ENCODE measurements at regions not wholly inside any gene's neighbourhood (a gene's known extent, or its start where the extent isn't known, plus 50 kb on each side); places are given as distances from the start of the nearest gene placed in this dataset.

DNA sequence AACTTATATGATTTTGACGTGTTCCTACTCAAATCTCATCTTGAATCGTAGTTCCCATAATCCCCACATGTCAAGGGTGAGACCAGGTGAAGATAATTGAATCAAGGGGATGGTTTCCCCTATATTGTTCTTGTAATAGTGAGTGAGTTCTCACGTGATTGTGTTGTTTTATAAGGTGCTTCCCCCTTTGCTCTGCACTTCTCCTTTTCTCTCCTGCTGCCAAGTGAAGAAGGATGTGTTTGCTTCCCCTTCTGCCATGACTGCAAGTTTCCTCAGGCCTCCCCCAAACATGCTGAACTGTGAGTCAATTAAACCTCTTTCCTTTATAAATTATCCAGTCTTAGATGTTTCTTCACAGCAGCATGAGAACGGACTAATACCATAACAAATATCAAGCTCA is 83.2 kb downstream of the MANEA start:
- H3K4me3 Mint-ChIP-seq, result no peak overlapping the region
- DNase-seq (ENCODE audit: low spot score in 2 of 2) (no peak), ATAC-seq (no peak)
- H3K36me3 Mint-ChIP-seq, result no peaks in the 10 kb centered on the region
- H3K9me3 Mint-ChIP-seq, result no peaks in the 10 kb centered on the region
- H3K27ac Mint-ChIP-seq, result no peak overlapping the region
- H3K4me1 Mint-ChIP-seq, result no peaks in the 10 kb centered on the region

DNA sequence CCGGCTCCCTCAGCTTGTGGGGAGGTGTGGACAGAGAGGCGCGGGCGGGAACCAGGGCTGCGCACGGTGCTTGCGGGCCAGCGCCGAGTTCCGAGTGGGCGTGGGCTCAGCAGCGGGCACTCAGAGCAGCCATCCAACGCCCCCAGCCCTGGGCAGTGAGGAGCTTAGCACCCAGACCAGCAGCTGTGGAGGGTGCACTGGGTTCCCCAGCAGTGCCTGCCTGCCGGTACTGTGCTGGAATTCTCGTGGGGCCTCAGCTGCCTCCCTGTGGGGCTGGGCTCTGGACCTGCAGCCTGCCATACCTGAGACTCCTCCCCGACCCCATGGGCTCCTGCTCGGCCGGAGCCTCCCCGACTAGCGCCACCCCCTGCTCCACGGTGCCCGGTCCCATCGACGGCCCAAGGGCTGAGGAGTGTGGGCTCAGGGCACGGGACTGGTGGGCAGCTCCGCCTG is 92.7 kb downstream of the MANEA start:
- Mint-ChIP-seq H3K4me3 (no peak overlapping the region), H3K9me3 (no peaks in the 10 kb centered on the region), H3K27ac (no peak overlapping the region), H3K4me1 (no peaks in the 10 kb centered on the region), H3K36me3 (no peaks in the 10 kb centered on the region)
- DNase-seq (ENCODE audit: low spot score in 2 of 2), result no peak
- ATAC-seq, result peak; percentile 24

DNA sequence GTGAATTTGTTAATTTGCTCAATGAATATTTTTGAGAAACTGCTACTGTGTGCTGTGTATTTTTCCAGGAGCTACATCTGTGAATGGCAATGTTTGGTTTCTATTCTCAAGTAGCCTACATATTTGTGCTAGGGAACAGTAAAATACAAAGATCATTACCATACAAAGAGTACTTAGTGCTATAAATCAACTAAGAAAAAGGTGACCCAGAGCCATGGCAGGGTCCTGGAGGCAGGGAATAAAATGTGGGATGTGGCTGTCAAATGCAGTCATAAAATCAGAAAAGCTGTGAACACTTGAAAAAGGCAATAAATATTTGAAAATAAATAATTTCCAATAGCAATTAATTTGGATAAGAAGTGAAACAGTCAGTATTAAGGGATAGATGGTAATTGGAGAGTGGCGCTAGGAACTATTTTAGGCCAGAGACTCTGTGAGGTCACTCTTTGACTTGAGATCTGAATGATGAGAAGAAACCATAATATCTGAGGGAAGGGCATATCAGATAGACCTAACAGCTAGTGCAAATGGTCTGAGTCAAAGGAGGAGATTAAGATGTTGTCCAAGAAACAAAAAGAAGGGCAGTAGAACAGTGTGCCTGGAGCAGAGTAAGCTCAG is 98.8 kb downstream of the MANEA start:
- Mint-ChIP-seq H3K9me3 (no peaks in the 10 kb centered on the region), H3K27ac (no peak overlapping the region), H3K36me3 (no peaks in the 10 kb centered on the region), H3K4me3 (no peak overlapping the region), H3K4me1 (no peaks in the 10 kb centered on the region)
- ATAC-seq, result no peak
- no peak for DNase-seq (ENCODE audit: low spot score in 2 of 2)

DNA sequence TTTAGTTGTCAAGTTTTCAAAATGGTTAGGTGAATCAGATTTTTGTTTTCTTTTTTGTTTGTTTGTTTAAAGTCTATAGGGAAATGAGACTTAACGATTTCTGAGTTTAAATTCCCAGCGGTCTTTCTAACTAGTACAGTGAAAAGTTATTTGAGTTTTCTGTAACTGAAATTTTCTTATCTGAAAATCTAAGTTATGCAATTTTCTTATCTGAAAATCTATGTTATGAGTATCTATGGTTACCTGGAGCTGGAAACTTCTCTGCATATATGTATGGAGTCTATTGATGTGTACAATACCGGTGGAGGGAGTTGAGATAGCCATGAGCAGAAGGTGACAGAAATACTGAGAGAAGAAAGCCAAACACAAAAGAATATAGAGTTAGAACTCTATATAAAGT is 102.6 kb downstream of the MANEA start:
- ATAC-seq (no peak), DNase-seq (ENCODE audit: low spot score in 2 of 2) (no peak)
- Mint-ChIP-seq H3K9me3 (no peaks in the 10 kb centered on the region), H3K36me3 (no peaks in the 10 kb centered on the region), H3K4me1 (no peaks in the 10 kb centered on the region), H3K27ac (no peak overlapping the region), H3K4me3 (no peak overlapping the region)

DNA sequence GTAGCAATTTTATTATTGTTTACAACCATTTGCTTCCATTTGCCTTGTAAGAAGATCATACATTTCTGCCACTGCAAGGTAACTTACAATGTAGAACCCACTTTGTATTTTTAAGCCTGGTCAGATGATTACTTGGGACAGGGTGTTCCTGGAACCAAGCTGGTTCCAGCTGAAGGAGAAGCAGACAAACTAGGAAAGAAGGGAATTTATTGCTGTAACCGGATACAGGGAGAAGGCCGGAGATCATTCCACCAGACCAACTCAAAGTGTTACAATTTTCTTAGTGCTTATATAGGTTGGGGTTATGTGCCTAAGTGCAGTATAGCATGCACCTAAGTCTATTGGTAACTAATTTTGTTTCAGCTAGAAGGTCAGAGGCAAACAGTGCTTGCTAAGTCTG is 104.4 kb downstream of the MANEA start:
- H3K27ac Mint-ChIP-seq, result no peak overlapping the region

DNA sequence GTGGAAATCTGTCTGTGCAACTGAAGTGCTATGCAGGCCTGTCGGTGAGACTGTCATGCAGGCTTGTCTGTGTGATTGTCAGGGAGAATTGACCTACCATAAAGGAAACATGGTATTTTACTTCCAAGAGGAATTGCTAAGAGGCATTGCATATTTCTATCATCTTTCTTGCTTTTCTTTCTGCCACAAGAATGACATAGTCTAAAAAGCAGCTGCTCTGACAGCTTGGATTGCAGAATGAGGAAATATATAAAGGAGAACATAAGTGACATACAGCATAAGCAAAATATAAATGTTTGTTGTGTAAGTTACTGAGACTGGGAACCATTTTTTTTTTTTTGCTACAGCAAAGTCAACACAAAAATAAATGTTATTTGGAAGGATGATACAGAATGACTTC is 105.1 kb downstream of the MANEA start:
- no peak overlapping the region for H3K4me3 Mint-ChIP-seq
- H3K27ac Mint-ChIP-seq, result no peak overlapping the region
- H3K36me3 Mint-ChIP-seq, result no peaks in the 10 kb centered on the region
- ATAC-seq (no peak), DNase-seq (ENCODE audit: low spot score in 2 of 2) (no peak)
- H3K9me3 Mint-ChIP-seq, result no peaks in the 10 kb centered on the region
- no peaks in the 10 kb centered on the region for H3K4me1 Mint-ChIP-seq

More for the DNA sequence above, 104.4 kb downstream of the MANEA start:
- Mint-ChIP-seq H3K4me3 (no peak overlapping the region), H3K36me3 (no peaks in the 10 kb centered on the region), H3K4me1 (no peaks in the 10 kb centered on the region), H3K9me3 (no peaks in the 10 kb centered on the region)
- no peak for DNase-seq (ENCODE audit: low spot score in 2 of 2)
- ATAC-seq, result no peak

DNA sequence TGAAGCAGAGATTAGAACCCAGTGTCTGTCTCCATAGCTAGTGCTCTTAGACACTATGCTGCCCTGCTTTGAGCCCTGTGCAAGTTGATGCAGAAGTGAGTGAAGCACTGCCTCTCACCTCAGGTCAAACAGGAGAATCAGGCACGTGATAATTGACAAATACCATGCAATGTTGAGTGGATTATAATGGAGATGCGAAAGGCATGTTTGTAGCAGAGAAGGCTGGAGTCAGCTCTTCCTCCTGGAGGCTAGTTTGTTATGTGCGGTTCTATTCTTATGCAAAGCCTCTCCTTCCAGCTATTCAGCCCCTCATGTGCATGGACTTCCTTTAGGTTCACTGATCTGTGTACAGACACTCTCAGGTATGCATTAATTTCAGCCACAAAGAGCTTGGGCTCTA is 108.5 kb downstream of the MANEA start:
- DNase-seq (ENCODE audit: low spot score in 2 of 2) (no peak), ATAC-seq (peak; percentile 46)
- H3K27ac Mint-ChIP-seq, result no peak overlapping the region
- peaks cover under 1% of the 10 kb centered on the region for H3K9me3 Mint-ChIP-seq
- no peak overlapping the region for H3K4me3 Mint-ChIP-seq
- H3K36me3 Mint-ChIP-seq, result no peaks in the 10 kb centered on the region
- peaks cover 4% of the 10 kb centered on the region for H3K4me1 Mint-ChIP-seq

DNA sequence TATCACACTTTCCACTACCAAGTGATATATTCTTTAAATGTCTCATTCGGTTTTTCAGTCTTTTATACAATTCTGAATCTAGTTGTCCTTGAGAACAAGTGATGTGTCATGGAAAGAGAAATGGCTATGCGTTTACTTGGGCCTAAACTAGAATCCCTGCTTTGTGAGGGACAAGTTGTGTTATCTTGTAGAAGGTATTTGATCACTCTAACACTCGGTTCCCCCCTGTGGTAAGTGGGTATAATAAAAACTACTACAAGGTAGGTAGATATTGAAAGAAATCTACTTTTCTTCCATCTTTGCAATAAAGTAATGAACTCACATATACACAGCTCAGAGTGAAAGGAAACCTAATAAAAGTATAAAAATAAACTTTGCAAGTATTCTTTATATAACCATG is 108.9 kb downstream of the MANEA start:
- DNase-seq (ENCODE audit: low spot score in 2 of 2) (no peak), ATAC-seq (no peak)
- Mint-ChIP-seq H3K9me3 (peaks cover 2% of the 10 kb centered on the region), H3K36me3 (no peaks in the 10 kb centered on the region), H3K27ac (no peak overlapping the region), H3K4me1 (peaks cover 8% of the 10 kb centered on the region), H3K4me3 (no peak overlapping the region)

DNA sequence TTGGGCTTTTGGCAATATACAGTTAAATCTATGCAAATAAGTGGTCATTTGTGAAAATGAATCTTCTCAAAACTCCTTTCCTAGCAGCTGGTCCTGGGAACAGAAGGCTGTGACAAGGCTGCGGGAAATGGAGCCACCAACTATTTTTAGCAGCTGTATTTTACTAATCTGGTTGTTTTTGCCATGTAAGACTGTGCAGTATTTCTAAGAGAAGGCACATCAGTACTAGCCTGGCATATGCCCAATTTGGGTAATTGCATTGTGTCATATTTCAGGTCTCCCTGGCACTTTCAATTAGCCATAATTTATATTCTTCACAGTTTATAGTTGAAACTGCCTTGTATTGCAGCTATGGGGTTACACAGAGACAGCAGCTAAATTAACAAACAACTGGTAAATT is 109.6 kb downstream of the MANEA start:
- Mint-ChIP-seq H3K9me3 (peaks cover 2% of the 10 kb centered on the region), H3K4me3 (no peak overlapping the region), H3K36me3 (no peaks in the 10 kb centered on the region), H3K4me1 (peaks cover 8% of the 10 kb centered on the region), H3K27ac (no peak overlapping the region)
- ATAC-seq (no peak), DNase-seq (ENCODE audit: low spot score in 2 of 2) (no peak)

DNA sequence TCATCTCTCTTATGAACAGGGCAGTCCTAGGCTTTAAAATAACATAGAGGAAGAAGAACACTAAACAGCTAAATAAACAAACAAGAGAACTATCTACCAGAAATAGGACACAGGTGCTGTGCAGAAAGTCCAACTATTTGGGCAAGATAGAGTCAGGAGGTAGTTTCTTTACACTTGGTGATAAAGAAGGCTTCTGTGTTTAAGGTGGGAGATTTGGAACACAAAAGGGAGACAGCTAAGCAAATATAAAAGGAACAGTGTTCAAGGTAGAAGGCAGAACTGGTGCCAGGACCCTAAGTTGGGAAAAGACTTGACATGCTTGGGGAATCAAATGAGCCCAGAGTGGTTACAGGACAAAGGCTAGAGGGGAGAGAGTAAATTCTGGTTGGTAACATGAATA is 110.5 kb downstream of the MANEA start:
- H3K36me3 Mint-ChIP-seq, result no peaks in the 10 kb centered on the region
- ATAC-seq, result no peak
- H3K27ac Mint-ChIP-seq, result no peak overlapping the region

DNA sequence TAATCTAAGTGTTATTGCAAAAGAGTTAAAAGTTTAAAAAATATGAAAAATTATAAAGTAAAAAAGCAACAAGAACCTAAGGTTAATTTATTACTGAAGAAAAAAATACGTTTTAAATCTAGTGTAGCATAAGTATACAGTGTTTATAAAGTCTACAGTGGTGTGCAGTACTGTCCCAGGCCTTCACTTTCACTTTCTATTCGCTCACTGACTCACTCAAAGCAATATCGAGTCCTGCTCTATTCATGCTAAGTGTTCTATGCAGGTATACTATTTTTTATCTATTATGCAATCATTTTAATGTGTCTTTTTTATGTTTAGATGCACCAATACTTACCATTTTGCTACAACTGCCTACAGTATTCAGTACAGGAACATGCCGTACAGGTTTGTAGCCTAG is 113.0 kb downstream of the MANEA start:
- DNase-seq (ENCODE audit: low spot score in 2 of 2) (no peak), ATAC-seq (peak; percentile 63)
- no peak overlapping the region for H3K27ac Mint-ChIP-seq
- peaks cover 5% of the 10 kb centered on the region for H3K9me3 Mint-ChIP-seq
- H3K4me1 Mint-ChIP-seq, result peaks cover 8% of the 10 kb centered on the region
- no peaks in the 10 kb centered on the region for H3K36me3 Mint-ChIP-seq
- H3K4me3 Mint-ChIP-seq, result no peak overlapping the region

More for the DNA sequence above, 110.5 kb downstream of the MANEA start:
- H3K9me3 Mint-ChIP-seq, result peaks cover 2% of the 10 kb centered on the region
- H3K4me3 Mint-ChIP-seq, result no peak overlapping the region
- no peak for DNase-seq (ENCODE audit: low spot score in 2 of 2)
- H3K4me1 Mint-ChIP-seq, result peaks cover 8% of the 10 kb centered on the region

DNA sequence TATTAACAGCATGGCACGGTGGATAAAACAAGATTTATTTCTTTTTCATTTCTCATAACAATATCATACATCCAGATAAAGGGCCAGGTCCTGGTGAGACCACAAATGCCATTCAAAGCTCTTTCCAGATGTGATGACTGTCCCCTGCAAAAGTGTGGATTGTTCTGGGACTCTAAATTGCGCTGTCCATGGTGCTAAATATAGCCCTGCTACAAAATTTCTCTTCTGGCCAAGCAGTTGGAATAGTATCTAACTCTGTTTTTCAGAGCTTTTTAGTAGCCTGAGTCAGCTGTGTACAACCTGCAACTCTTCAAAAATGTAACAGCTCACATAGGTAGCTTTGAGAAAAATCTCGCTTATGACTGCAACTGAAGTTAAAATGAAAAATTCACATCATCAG is 115.8 kb downstream of the MANEA start:
- ATAC-seq, result no peak
- Mint-ChIP-seq H3K4me1 (peaks cover 8% of the 10 kb centered on the region), H3K36me3 (no peaks in the 10 kb centered on the region), H3K9me3 (peaks cover 5% of the 10 kb centered on the region), H3K27ac (no peak overlapping the region), H3K4me3 (no peak overlapping the region)
- no peak for DNase-seq (ENCODE audit: low spot score in 2 of 2)

DNA sequence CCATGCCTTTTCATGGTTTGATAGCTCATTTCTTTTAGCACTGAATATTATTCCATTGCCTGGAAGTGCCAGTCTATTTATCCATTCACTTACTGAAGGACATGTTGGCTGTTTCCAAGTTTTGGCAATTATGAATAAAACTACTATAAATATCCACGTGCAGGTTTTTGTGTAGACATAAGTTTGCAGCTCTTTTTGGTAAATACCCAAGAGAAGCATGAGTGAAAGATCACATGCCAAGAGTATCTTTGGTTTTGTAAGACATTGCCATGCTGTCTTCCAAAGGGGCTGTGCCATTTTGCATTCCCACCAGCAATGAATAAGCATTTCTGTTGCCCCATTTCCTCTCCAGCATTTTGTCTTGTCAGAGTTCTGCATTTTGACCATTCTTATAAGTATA is 120.9 kb downstream of the MANEA start:
- Mint-ChIP-seq H3K27ac (no peak overlapping the region), H3K36me3 (no peaks in the 10 kb centered on the region), H3K4me1 (no peaks in the 10 kb centered on the region), H3K4me3 (no peak overlapping the region), H3K9me3 (peaks cover 5% of the 10 kb centered on the region)
- ATAC-seq, result no peak
- DNase-seq (ENCODE audit: low spot score in 2 of 2), result no peak

DNA sequence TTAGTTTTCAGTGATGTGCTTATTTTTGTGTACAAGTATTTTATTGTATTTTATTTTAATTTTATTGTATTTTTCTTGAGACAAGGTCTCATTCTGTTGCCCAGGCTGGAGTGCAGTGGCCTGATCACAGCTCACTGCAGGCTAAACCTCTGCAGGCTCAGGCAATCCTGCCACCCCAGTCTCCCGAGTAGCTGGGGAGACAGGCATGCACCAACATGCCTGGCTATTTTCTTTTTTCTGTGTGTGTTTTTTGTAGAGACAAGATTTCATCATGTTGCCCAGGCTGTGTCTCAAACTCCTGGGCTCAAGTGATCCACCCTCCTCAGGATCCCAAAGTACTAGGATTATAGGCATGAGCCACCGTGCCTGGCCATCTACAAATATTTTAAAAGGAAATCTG is 146.3 kb downstream of the MANEA start:
- no peak overlapping the region for H3K27ac Mint-ChIP-seq
- DNase-seq (ENCODE audit: low spot score in 2 of 2), result no peak

DNA sequence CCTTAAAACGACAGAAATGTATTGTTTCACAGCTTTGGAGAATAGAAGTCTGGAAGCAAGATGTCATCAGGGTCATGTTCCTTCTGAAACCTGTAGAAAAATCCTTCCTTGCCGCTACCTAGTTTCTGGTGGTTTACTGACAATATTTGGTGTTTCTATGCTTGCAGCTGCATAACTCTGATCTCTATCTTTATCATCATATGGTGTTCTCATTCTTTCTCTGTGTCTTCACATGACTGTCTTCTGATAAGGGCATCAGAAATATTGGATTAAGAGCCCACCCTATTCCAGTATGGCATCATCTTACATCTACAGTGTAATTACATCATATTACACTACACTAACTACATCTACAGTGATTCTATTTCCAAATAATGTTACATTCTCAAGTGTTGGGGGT is 148.0 kb downstream of the MANEA start:
- Mint-ChIP-seq H3K4me3 (no peak overlapping the region), H3K36me3 (no peaks in the 10 kb centered on the region), H3K9me3 (no peaks in the 10 kb centered on the region), H3K27ac (no peak overlapping the region), H3K4me1 (no peaks in the 10 kb centered on the region)
- ATAC-seq (no peak), DNase-seq (ENCODE audit: low spot score in 2 of 2) (no peak)

More for the DNA sequence above, 146.3 kb downstream of the MANEA start:
- Mint-ChIP-seq H3K4me1 (no peaks in the 10 kb centered on the region), H3K36me3 (no peaks in the 10 kb centered on the region), H3K4me3 (no peak overlapping the region), H3K9me3 (no peaks in the 10 kb centered on the region)
- no peak for ATAC-seq

DNA sequence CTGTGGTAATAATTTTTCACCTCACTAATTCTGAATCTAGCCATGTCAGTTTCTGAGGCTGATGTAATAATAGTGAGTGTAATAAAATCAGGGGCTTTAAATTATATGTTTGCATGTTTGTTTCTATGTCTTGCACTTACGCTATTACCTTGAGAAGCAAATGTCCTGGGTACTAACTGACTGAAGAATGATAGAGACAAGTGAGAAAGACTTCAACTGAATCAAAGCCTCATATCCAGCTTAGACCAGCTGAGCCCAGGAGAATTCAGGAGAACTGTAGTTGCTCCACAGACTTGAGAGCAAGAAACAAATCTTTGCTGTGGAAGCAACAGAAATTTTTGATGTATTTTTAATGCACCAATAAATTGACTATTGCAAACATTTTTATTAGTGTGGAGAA is 162.8 kb downstream of the MANEA start:
- Mint-ChIP-seq H3K4me3 (no peak overlapping the region), H3K27ac (no peak overlapping the region), H3K9me3 (no peaks in the 10 kb centered on the region), H3K36me3 (no peaks in the 10 kb centered on the region), H3K4me1 (no peaks in the 10 kb centered on the region)
- DNase-seq (ENCODE audit: low spot score in 2 of 2), result no peak
- no peak for ATAC-seq

DNA sequence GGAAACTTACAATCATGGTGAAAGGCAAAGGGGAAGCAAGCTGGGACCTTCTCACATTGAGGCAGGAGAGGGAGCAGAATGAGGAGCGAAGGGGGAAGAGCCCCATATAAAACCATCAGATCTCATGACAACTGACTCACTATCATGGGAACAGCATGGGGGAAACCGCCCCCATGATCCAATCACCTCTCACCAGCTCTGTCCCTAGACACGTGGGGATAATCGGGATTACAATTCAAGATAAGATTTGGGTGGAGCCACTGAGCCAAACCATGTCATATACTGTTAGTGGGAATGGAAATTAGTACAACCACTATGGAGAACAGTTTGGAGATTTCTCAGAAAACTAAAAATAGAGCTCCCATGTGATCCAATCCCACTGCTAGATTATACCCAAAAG is 163.7 kb downstream of the MANEA start:
- no peaks in the 10 kb centered on the region for H3K4me1 Mint-ChIP-seq
- no peak overlapping the region for H3K27ac Mint-ChIP-seq
- H3K4me3 Mint-ChIP-seq, result no peak overlapping the region
- ATAC-seq (no peak), DNase-seq (ENCODE audit: low spot score in 2 of 2) (no peak)
- no peaks in the 10 kb centered on the region for H3K36me3 Mint-ChIP-seq
- no peaks in the 10 kb centered on the region for H3K9me3 Mint-ChIP-seq

Measured in stimulated activated effector memory CD8-positive, alpha-beta T cell treated with anti-CD3 and anti-CD28 coated beads, Interleukin-12 subunit alpha, Interleukin-12 subunit beta, amount 100 ng/mL, for 72 hours (primary cell).